GM19025 (cell line): ENCODE measurements at regions not wholly inside any gene's neighbourhood (a gene's known extent, or its start where the extent isn't known, plus 50 kb on each side); places are given as distances from the start of the nearest gene placed in this dataset.
"Not testable (repeated sequence)": the region's sequence is repeated elsewhere in the genome, so short reads cannot be mapped to it uniquely, and the experiment has no call there.

Source experiments
- ATAC-seq: cut with Tn5 transposase; IDR thresholded peaks from one replicate; pipeline ENCODE4 v1.9.1; 2021; ENCODE audit warnings: mild to moderate bottlenecking, low read depth, moderate library complexity; ENCODE audit not compliant: unreplicated experiment

- ATAC-seq = no peak
Measured at GRCh38 chr5:153340738-153341137, 149.7 kb upstream of the GRIA1 start.

DNA sequence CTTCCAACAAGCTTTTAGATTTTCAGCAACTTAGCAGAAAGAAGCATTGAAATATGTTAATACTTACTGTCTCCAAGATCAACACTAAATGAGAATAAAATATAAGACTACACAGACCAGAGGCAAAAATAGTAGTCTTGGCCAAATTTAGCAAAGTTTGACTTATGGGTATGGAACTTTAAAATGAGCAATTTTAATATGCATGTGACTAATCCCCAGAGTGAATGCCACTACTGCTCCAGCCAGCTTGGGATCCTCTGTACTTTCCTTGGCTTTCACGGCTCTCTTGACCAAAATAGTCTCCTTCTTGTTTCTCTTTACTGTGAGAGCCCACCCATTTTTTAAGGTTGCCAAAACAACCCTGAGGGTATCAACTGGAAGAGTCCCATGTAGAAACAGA is 148.0 kb upstream of the GRIA1 start:
- no peak for ATAC-seq

GRCh38 chr5:153347611-153348010 is 142.9 kb upstream of the GRIA1 start:
- no peak for ATAC-seq

GRCh38 chr5:153350175-153350883 is 140.1 kb upstream of the GRIA1 start:
- no peak for ATAC-seq

- ATAC-seq = peak; percentile 80
Measured at GRCh38 chr5:153352685-153353219, 137.7 kb upstream of the GRIA1 start.

DNA sequence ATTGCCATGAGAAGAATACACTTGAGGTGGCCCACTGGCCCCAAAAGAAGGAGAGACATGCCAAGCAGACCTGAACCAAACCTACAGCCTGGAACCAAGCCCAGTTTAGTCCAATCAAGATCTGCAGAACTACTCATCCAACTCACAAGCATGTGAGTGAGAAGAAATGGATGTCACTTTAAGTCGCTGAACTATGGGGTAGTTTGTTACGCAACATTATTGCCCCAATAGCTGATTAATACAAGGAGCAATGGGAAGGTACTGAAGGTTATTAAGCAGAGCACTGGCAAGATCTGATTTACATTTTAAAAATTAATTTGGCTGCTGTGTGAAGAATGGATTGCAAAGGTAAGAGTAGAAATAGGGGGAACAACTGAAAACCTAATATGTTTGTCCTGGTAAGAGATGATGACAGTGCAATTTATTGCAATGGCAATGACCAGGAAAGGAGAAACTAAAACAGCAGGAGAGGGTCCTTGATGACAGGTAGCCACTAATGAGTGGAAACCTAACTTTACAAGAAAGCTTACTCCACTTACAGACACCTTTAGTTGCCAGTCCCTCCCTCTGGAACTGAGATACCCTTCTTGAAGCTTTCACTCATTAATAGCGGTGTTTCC is 132.9 kb upstream of the GRIA1 start:
- no peak for ATAC-seq

DNA sequence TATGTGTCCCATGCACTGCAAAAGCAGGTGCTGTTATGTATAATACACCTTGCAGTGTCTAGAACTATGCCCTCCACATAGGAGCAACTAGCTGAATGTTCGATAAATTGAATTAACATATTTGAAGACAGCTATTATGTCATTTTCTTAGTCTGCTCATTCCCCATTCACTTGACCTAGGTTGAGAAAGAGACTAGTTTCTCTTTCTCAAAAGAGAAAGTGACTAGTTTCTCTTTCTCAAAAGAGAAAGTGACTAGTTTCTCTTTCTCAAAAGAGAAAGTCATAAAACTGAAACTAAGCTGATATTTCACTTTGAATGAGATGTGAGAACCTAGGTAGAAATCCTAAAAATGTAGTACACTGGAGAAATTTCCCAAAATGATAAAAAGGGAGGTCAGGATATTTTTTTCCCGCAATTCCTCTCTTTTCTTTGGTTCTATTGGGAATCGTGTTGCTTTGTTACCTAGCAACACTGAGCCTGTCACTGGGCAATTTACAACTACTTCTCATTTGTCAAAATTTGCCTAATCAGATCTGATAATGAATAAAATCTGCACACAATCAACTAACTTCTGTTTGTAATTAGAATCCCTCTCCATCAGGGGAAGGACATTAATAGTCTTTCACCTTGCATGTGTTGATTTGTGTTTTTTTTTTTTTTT is 132.0 kb upstream of the GRIA1 start:
- ATAC-seq = peak; percentile 80

DNA sequence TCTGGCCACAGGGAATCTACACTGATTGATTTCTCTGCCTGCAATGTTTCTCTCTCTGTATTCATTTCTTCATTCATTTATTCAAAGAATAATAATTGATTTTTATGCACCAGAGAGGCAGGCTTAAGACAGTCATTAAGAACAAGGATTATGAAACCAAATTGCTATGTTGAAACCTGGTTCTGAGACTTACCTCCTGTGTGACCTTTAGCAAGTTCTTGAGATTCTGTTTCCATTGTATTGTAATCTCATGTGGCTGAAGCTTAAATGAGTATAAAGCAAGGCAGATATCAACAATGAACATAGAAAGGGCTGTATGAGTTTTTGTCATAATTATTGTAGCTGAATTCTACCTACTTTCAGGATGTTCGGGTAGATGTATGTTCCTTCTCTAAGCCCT is 129.6 kb upstream of the GRIA1 start:
- no peak for ATAC-seq

DNA sequence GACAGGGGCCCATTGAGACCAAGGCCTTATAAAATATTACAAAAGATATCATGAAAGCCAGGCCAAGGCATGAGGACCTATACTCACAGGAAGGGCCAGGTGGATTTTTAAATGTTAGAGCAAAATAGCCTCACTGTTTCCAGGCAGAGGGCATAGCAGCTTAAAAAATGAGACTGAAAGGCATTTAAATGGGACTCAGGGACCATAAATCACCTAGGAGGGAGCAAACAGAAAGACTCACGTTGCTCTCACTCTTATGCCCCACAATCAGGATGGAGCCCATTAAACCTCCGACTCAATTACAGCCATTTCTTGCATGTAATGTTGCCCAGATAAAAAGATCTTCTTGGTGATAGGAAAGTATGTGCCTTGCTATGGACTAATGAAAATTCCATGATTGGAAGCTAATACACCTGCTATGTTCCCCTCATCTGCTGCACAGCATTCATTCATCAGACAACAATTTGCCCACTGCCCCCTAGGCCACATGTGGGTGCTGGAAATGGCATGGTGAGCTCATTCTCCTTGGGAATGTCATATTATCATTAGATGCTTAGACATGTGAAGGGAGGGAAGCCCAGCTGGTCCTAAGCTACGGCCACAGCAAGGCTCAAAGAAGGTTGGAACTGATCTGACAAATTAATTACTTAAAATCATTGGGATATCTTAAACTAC is 128.6 kb upstream of the GRIA1 start:
- ATAC-seq = no peak

DNA sequence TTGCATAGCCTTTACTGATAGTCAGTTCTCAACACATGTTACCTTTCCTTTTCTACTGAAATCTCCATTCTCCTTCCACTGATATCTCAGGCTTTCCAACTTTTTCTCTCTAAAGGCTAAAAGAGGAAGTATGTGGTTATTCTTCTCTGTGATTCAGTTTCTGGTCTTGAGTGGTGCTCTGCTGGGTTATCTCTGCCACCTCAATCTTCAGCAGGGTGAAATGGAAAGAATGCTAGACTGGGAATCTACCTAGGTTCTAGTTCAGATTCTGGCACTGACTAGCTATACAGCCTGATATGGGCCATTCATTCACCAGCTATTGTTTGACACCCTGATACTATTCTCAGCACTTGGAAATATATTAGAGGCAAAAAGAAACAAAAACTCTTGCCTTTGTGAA is 124.9 kb upstream of the GRIA1 start:
- ATAC-seq = no peak

- ATAC-seq = no peak
Measured at GRCh38 chr5:153367466-153367865, 123.0 kb upstream of the GRIA1 start.

DNA sequence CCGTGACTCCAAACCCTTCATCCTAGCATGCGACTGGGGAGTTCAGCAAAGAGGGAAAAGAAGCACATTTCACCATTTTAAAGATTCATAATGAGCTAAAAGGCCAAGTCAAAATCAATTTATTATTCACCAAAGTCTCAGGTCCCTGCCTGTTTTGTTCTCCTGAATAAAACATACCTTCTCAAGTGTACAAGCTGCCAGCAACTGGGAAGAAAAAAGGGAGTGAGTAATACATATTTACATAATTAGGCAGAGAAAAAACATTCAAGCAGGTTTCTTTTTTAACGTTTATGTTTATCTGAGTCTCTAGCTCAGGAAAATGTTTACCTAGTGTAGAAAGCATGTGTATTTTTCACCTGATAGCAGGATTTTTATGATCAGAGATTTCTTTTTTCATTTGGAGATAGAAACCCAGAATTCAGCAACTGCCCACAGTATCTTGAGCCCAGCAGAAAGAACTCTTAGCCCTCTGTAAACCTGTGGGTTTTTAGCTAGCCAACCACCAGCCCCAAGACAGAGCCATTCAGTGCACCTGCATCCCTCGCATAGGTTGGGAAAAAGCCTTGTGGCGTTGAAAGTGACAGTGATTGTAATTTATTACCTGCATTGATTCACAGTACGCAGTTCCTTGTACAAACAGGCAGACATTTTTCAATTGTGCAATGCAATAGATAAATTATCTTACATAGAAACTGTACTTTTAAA is 117.9 kb upstream of the GRIA1 start:
- ATAC-seq = no peak

- no peak for ATAC-seq
Measured at GRCh38 chr5:153373130-153373498, 117.4 kb upstream of the GRIA1 start.

GRCh38 chr5:153381630-153382029 is 108.8 kb upstream of the GRIA1 start:
- not testable (repeated sequence) for ATAC-seq

- no peak for ATAC-seq
Measured at GRCh38 chr5:153390569-153390968, 99.9 kb upstream of the GRIA1 start.

GRCh38 chr5:153399595-153399994 is 90.9 kb upstream of the GRIA1 start:
- ATAC-seq = no peak

DNA sequence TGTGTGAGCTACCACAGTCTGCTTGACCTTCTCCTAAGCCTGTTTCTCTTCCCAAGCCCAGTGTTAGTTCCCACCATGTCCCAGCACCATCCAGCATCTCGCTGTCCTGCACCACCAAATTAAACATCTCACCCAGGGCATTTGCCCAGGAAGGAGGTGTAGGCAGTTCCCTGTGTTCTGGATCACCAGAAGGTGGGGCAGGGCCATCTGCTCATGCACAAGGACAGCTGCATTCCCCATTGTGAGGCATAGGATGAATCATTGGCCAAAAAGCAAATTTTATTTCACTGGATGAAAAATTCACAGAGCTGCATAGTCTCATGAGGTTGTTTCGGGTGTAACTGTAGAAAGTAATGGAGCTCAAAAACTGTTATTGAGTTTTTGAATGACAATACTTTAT is 89.5 kb upstream of the GRIA1 start:
- no peak for ATAC-seq

- ATAC-seq = no peak
Measured at GRCh38 chr5:153402550-153402949, 87.9 kb upstream of the GRIA1 start.

DNA sequence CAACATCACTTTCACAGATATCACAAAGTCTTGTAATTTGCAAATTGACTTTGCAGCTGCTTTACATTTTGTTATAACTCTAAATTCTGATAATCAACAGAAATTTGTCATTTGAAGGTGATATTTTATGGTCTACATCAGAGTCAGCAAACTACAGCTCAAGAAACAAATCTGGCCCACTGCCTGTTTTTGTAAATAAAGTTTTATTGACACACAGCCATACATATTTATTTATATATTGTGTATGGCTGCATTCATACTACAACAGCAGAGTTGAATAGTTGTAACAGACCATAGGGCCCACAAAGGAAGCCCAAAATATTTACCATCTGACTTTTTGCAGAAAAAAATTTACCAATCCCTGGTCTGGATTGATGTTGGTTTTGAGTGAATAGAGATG is 87.0 kb upstream of the GRIA1 start:
- ATAC-seq = no peak

DNA sequence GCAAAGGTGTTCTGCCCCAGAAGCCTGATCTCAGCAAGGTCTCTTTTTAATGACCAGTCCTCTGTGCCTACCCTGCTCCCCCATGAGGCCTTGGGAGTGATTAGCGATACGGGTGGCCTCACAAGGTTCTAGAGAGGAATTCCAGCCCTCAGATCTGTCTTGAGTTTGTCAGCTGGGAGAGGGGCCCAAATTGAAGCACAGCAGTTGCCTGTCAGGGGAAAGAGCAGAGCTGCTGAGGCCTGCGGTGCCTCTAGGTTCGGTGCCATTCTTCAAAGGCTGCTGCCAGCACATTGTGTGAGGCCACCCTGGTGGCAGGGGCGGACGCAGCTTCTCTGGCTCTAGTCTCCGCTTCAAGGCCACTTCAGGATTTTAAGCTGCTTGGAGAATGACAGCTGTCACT is 85.7 kb upstream of the GRIA1 start:
- no peak for ATAC-seq

DNA sequence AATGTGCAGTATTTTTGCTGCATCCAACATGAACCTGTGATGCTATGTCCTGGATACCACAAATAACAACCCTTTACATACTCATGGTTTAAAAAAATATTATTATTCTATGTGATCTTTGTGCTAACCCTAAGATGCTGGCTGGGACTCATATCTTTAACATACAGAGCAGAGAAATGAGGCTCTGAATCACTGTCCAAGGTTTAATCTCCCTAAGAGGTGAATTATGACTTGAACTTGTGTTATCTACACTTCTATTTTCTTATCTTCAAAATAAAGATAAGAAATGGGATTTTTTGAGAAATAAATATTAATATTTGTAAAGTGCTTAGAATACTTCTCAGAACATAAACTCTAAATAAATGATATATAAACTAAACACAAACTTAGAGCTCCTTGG is 68.8 kb upstream of the GRIA1 start:
- no peak for ATAC-seq
